ENCODE measurements at regions not wholly inside any gene's neighbourhood (a gene's known extent, or its start where the extent isn't known, plus 50 kb on each side); places are given as distances from the start of the nearest gene placed in this dataset.

GRCh38 chr5:135217669-135218485, 181.2 kb downstream of the MACROH2A1 start:
- DNase-seq: no peak

GRCh38 chr5:135216471-135217343, 182.3 kb downstream of the MACROH2A1 start:
- DNase-seq: no peak

GRCh38 chr5:135215617-135216470, 181.8 kb upstream of the PITX1 start:
- no peak for DNase-seq

GRCh38 chr5:135214897-135215616, 181.0 kb upstream of the PITX1 start:
- DNase-seq: no peak

- DNase-seq: no peak
Measured at GRCh38 chr5:135213466-135214239, 179.6 kb upstream of the PITX1 start.

- no peak for DNase-seq
Measured at GRCh38 chr5:135213027-135213386, 179.0 kb upstream of the PITX1 start.

- DNase-seq: no peak
Measured at GRCh38 chr5:135212361-135213026, 178.5 kb upstream of the PITX1 start.

GRCh38 chr5:135211791-135212190, 177.8 kb upstream of the PITX1 start:
- DNase-seq: no peak

- no peak for DNase-seq
Measured at GRCh38 chr5:135211083-135211790, 177.2 kb upstream of the PITX1 start.

- DNase-seq: no peak
Measured at GRCh38 chr5:135210286-135211055, 176.4 kb upstream of the PITX1 start.

GRCh38 chr5:135208903-135209721, 175.1 kb upstream of the PITX1 start:
- DNase-seq: no peak

GRCh38 chr5:135208555-135208902, 174.5 kb upstream of the PITX1 start:
- DNase-seq: no peak

- DNase-seq: no peak
Measured at GRCh38 chr5:135207866-135208265, 173.8 kb upstream of the PITX1 start.

- no peak for DNase-seq
Measured at GRCh38 chr5:135206862-135207261, 172.8 kb upstream of the PITX1 start.

GRCh38 chr5:135205632-135206349, 171.8 kb upstream of the PITX1 start:
- DNase-seq: no peak

- DNase-seq: no peak
Measured at GRCh38 chr5:135204151-135204600, 170.1 kb upstream of the PITX1 start.

GRCh38 chr5:135203593-135204036, 169.6 kb upstream of the PITX1 start:
- DNase-seq: no peak

- DNase-seq: no peak
Measured at GRCh38 chr5:135203019-135203418, 169.0 kb upstream of the PITX1 start.

Data from activated CD4-positive, CD25-positive, alpha-beta regulatory T cell (primary cell).